GM23338 (cell line): ENCODE measurements at regions not wholly inside any gene's neighbourhood (a gene's known extent, or its start where the extent isn't known, plus 50 kb on each side); places are given as distances from the start of the nearest gene placed in this dataset.

Experiments
- CTCF ChIP-seq, 2 experiments: fragments of 200-600 bp in 1 of 2; sonication (generic) in 1 of 2; conservative IDR thresholded peaks; 2 replicates each; pipeline versions ENCODE4 v1.5.1 to v1.6.1; 2016 to 2017; ENCODE audit warnings: antibody characterized with exemption in 2 of 2, low read depth in 2 of 2, mild to moderate bottlenecking in 2 of 2, moderate library complexity in 1 of 2
- POLR2AphosphoS5 ChIP-seq: IDR thresholded peaks from 2 replicates; pipeline ENCODE4 v1.6.1; 2016; ENCODE audit warnings: antibody characterized with exemption, low read depth

- TF ChIP-seq CTCF (conservative IDR thresholded peaks at IDR 0.05; ENCODE audit: low read depth in 2 of 2) (no peak), POLR2AphosphoS5 (no peak)
Observed at GRCh38 chr12:11970155-11970520, 100.6 kb upstream of the BCL2L14 start.
